GM12878 (cell line): ENCODE measurements at regions not wholly inside any gene's neighbourhood (a gene's known extent, or its start where the extent isn't known, plus 50 kb on each side); places are given as distances from the start of the nearest gene placed in this dataset.
A peak's percentile ranks its signal among the peaks of the same experiment; 100 is the strongest.

Experiments used
- ATAC-seq: fragments of 200-7000 bp; cut with Tn5 transposase; 3 replicates; pipeline ENCODE4 v1.9.1; 2020; ENCODE audit warnings: mild to moderate bottlenecking, moderate library complexity
- BruUV-seq: library from RNA; stranded (reverse); fragments of 400-500 nt; replicated peaks from 2 replicates; lab custom pipeline; 2021; lab: Mats Ljungman, UMichigan
- CTCF ChIA-PET: fragments of 300-600 bp; sonication (Branson Sonifier 250); formaldehyde crosslinking; extraction: SDS; loops from one replicate; lab custom pipeline; 2021; ENCODE audit warnings: inconsistent platforms; lab: Yijun Ruan, JAX
- POLR2A ChIA-PET: fragments of 350-600 bp; formaldehyde crosslinking; extraction: SDS; loops from one replicate; lab custom pipeline; 2021; ENCODE audit warnings: inconsistent platforms; lab: Charles Lee
- RAD21 ChIA-PET: fragments of 300-600 bp; sonication (Branson Sonifier 250); formaldehyde crosslinking; loops from one replicate; lab custom pipeline; 2023; ENCODE audit warnings: antibody characterized with exemption; ENCODE audit not compliant: unreplicated experiment; lab: Charles Lee
- SMC1A ChIA-PET: fragments of 300-600 bp; sonication (Branson Sonifier 250); formaldehyde crosslinking; loops from one replicate; lab custom pipeline; 2023; ENCODE audit not compliant: unreplicated experiment, uncharacterized antibody; lab: Charles Lee
- DNase-seq: peaks from one replicate; pipeline ENCODE4 v3.0.0-alpha.2; 2011; ENCODE audit warnings: low read depth, low spot score
- FAIRE-seq: peaks from 3 replicates; lab custom pipeline; 2011; peaks lifted over from hg19 to GRCh38; lab: Jason Lieb, UNC
- H2AFZ ChIP-seq: 2 replicates; pipeline ENCODE4 v1.6.0; 2011; ENCODE audit warnings: low read depth, low read length, control low read depth; ENCODE audit not compliant: control insufficient read depth
- H3K27ac ChIP-seq: 2 replicates; pipeline ENCODE4 v1.5.1; 2011; ENCODE audit warnings: control low read depth; ENCODE audit not compliant: control insufficient read depth, insufficient read depth
- H3K27me3 ChIP-seq, 2 experiments: replicated peaks in 1 of 2; 2 replicates each; pipeline versions ENCODE4 v1.6.0 to v1.6.1; 2011; ENCODE audit warnings: low read length in 1 of 2; ENCODE audit not compliant: control insufficient read depth in 2 of 2, insufficient read depth in 2 of 2
- H3K36me3 ChIP-seq, 2 experiments: 2 replicates each; pipeline ENCODE4 v1.5.1; 2011; ENCODE audit warnings: low read length in 1 of 2; ENCODE audit not compliant: control insufficient read depth in 2 of 2, insufficient read depth in 2 of 2
- H3K4me1 ChIP-seq: 2 replicates; pipeline ENCODE4 v1.6.1; 2011; ENCODE audit warnings: mild to moderate bottlenecking, low read length, moderate library complexity, mixed read lengths; ENCODE audit not compliant: control insufficient read depth, insufficient read depth
- H3K4me2 ChIP-seq: 2 replicates; pipeline ENCODE4 v1.6.0; 2011; ENCODE audit warnings: control low read depth; ENCODE audit not compliant: control insufficient read depth, insufficient read depth
- H3K4me3 ChIP-seq: fragments of 200-600 bp; sonication (generic); 2 replicates; pipeline ENCODE4 v1.5.1; 2016
- H3K79me2 ChIP-seq: 2 replicates; pipeline ENCODE4 v1.6.0; 2011; ENCODE audit warnings: low read length; ENCODE audit not compliant: control insufficient read depth, insufficient read depth
- H3K9ac ChIP-seq: 2 replicates; pipeline ENCODE4 v1.8.0; 2011; ENCODE audit warnings: low read length, control low read depth, mixed read lengths; ENCODE audit not compliant: control insufficient read depth, insufficient read depth
- H3K9me3 ChIP-seq: replicated peaks from 3 replicates; pipeline ENCODE4 v1.5.1; 2011; ENCODE audit warnings: mild to moderate bottlenecking, low read length; ENCODE audit not compliant: control insufficient read depth, insufficient read depth
- H4K20me1 ChIP-seq: 2 replicates; pipeline ENCODE4 v1.6.0; 2011; ENCODE audit not compliant: control insufficient read depth, insufficient read depth
- EED ChIP-seq: sonication (generic); IDR thresholded peaks from 2 replicates; pipeline ENCODE4 v1.6.1; 2016; ENCODE audit warnings: antibody characterized with exemption, low read depth
- EZH2 ChIP-seq: IDR thresholded peaks from 2 replicates; pipeline ENCODE4 v1.6.1; 2012; ENCODE audit warnings: low read depth, mild to moderate bottlenecking, control low read depth, inconsistent platforms, low read length, borderline replicate concordance; ENCODE audit not compliant: control insufficient read depth
- FOXK2 ChIP-seq: fragments of 450-650 bp; IDR thresholded peaks from 2 replicates; pipeline ENCODE4 v1.6.1; 2017; ENCODE audit warnings: mild to moderate bottlenecking, moderate library complexity
- GABPA ChIP-seq: IDR thresholded peaks from 2 replicates; pipeline ENCODE4 v1.6.1; 2014; ENCODE audit warnings: antibody characterized with exemption, low read depth, mild to moderate bottlenecking, inconsistent platforms
- HCFC1 ChIP-seq: fragments of 150-350 bp; IDR thresholded peaks from 2 replicates; pipeline ENCODE4 v1.6.1; 2014; ENCODE audit warnings: low read length
- NBN ChIP-seq: fragments of 450-650 bp; IDR thresholded peaks from 2 replicates; pipeline ENCODE4 v1.6.1; 2016
- POLR2AphosphoS2 ChIP-seq: IDR thresholded peaks from 2 replicates; pipeline ENCODE4 v1.6.1; 2011; ENCODE audit warnings: low read depth, mild to moderate bottlenecking, low read length, improper control_type of control experiment, moderate library complexity
- RAD51 ChIP-seq: fragments of 450-650 bp; IDR thresholded peaks from 2 replicates; pipeline ENCODE4 v1.6.1; 2016; ENCODE audit warnings: moderate library complexity, mild to moderate bottlenecking, inconsistent platforms
- RBBP5 ChIP-seq: fragments of 200-600 bp; sonication (generic); conservative IDR thresholded peaks from 2 replicates; pipeline ENCODE4 v1.6.1; 2016
- RUNX3 ChIP-seq: IDR thresholded peaks from 2 replicates; pipeline ENCODE4 v1.6.1; 2012; ENCODE audit warnings: low read length, inconsistent platforms
- SPI1 ChIP-seq: IDR thresholded peaks from 2 replicates; pipeline ENCODE4 v1.6.1; 2011; ENCODE audit warnings: low read depth, mild to moderate bottlenecking, low read length, moderate library complexity, borderline replicate concordance; ENCODE audit not compliant: insufficient read depth
- SREBF2 ChIP-seq: IDR thresholded peaks from 2 replicates; pipeline ENCODE4 v1.6.1; 2012; ENCODE audit warnings: mild to moderate bottlenecking, low read length
- STAT1 ChIP-seq: fragments of 450-650 bp; conservative IDR thresholded peaks from 2 replicates; pipeline ENCODE4 v1.6.1; 2014; ENCODE audit warnings: antibody characterized with exemption, mild to moderate bottlenecking
- ZBED1 ChIP-seq: IDR thresholded peaks from 2 replicates; pipeline ENCODE4 v1.6.1; 2016; ENCODE audit warnings: borderline replicate concordance
- ZSCAN29 ChIP-seq: fragments of 450-650 bp; IDR thresholded peaks from 2 replicates; pipeline ENCODE4 v1.6.1; 2017; ENCODE audit warnings: mild to moderate bottlenecking, moderate library complexity
- WGBS: methylation state at CpG from one replicate; pipeline ENCODE4 v1.1.6; 2016; ENCODE audit warnings: low lambda C conversion rate; ENCODE audit not compliant: insufficient replicate concordance, insufficient coverage; ENCODE audit errors: missing lambda C conversion rate; 5-methylcytosine and 5-hydroxymethylcytosine counted together
- in situ Hi-C: fragments of 300-500 bp; cut with MboI; formaldehyde crosslinking; loops from 9 replicates; pipeline ENCODE4 v1.14.3; 2018; ENCODE audit warnings: mixed read lengths
- intact Hi-C: fragments of 100-400 bp; cut with micrococcal nuclease; formaldehyde crosslinking; loops from one replicate; pipeline ENCODE4 v1.14.2; 2022; ENCODE audit not compliant: unreplicated experiment
- TF ChIP-seq, protein P1 (sequence below): fragments of 450-650 bp; IDR thresholded peaks from 2 replicates; pipeline ENCODE4 v1.6.1; 2017; ENCODE audit warnings: mild to moderate bottlenecking, low read depth, inconsistent platforms; ENCODE audit not compliant: poor library complexity, severe bottlenecking

DNA sequence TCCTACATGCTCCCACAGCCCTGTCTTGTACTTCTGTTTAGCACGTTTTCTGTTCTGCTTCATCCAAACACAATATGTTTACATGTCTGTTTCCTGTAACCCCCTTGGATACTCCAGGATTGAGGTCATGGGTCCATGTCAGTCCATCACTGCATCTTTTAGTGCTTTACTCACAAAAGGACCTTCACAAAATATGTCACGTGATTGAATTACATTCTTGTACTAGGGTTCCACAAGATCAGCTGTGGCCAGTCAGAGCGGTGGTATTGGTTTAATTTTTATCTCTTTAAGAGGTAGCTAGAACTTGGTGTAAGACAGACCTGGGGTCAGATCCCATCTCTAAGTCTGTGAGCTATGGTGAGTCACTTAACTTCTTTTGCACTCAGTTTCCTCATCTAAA is 201.2 kb upstream of the FAM78B start:
- no peak overlapping the region for H3K4me2 ChIP-seq
- TF ChIP-seq RUNX3 (no peak), RAD51 (peak; percentile 58; the same call in 1 of the 2 replicates), ZBED1 (no peak), FOXK2 (no peak)
- TF ChIP-seq, all 136 proteins: peak for 1
- no peaks in the 10 kb centered on the region for H3K79me2 ChIP-seq
- no peaks in the 10 kb centered on the region for H3K27me3 ChIP-seq
- no peaks in the 10 kb centered on the region for H3K9me3 ChIP-seq
- no peaks in the 10 kb centered on the region for H3K4me1 ChIP-seq
- H3K4me3 ChIP-seq, result no peak overlapping the region
- DNase-seq (no peak), ATAC-seq (no peak), FAIRE-seq (no peak)
- no peaks in the 10 kb centered on the region for H4K20me1 ChIP-seq
- ChIA-PET POLR2A (no interaction called here), RAD21 (no interaction called here), SMC1A (no interaction called here), CTCF (no interaction called here)
- 2% methylated on average over 3 of the region's 3 CpGs for WGBS
- intact Hi-C loops, result no loop called here
- no peak overlapping the region for H3K9ac ChIP-seq
- H3K27ac ChIP-seq, result no peak overlapping the region
- H3K36me3 ChIP-seq, result no peaks in the 10 kb centered on the region
- no TSS peak for BruUV-seq
- in situ Hi-C loops, result no loop called here
- no peak overlapping the region for H2AFZ ChIP-seq

DNA sequence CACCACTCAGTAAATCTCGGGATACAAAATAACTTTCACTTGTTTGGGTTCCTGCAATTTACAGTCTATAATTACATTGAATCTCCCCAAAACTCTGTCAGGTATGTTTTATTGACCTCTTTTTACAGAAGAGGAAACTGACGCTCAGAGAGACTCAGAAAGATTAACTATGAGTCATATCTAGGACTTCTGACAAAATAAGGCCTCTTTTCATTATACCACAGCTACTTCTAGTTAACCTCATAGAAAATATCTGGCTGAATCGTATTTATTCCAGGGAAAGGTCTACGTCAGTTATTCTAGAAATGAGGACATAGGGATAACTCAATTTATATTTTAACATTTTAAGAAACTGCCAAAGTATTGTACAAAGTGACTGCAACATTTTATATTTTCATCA is 211.1 kb upstream of the FAM78B start:
- ChIA-PET RAD21 (no interaction called here), POLR2A (no interaction called here), SMC1A (no interaction called here), CTCF (no interaction called here)
- Histone ChIP-seq H3K36me3 (no peaks in the 10 kb centered on the region), H3K9me3 (no peaks in the 10 kb centered on the region), H4K20me1 (no peaks in the 10 kb centered on the region), H3K27ac (no peak overlapping the region), H3K79me2 (no peaks in the 10 kb centered on the region), H3K4me3 (no peak overlapping the region), H2AFZ (no peak overlapping the region), H3K4me1 (no peaks in the 10 kb centered on the region), H3K4me2 (no peak overlapping the region), H3K27me3 (no peaks in the 10 kb centered on the region), H3K9ac (no peak overlapping the region)
- intact Hi-C loops, result no loop called here
- no TSS peak for BruUV-seq
- no peak for FAIRE-seq
- DNase-seq, result no peak
- in situ Hi-C loops, result no loop called here
- WGBS, result 0% methylated on average over 4 of the region's 4 CpGs
- no peak for ATAC-seq
- TF ChIP-seq GABPA, result no peak
- no peak for TF ChIP-seq ZSCAN29
- no peak for TF ChIP-seq NBN
- TF ChIP-seq, protein P1, sequence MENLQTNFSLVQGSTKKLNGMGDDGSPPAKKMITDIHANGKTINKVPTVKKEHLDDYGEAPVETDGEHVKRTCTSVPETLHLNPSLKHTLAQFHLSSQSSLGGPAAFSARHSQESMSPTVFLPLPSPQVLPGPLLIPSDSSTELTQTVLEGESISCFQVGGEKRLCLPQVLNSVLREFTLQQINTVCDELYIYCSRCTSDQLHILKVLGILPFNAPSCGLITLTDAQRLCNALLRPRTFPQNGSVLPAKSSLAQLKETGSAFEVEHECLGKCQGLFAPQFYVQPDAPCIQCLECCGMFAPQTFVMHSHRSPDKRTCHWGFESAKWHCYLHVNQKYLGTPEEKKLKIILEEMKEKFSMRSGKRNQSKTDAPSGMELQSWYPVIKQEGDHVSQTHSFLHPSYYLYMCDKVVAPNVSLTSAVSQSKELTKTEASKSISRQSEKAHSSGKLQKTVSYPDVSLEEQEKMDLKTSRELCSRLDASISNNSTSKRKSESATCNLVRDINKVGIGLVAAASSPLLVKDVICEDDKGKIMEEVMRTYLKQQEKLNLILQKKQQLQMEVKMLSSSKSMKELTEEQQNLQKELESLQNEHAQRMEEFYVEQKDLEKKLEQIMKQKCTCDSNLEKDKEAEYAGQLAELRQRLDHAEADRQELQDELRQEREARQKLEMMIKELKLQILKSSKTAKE, result no peak
- no peak for TF ChIP-seq HCFC1
- TF ChIP-seq SREBF2, result no peak
- no peak for TF ChIP-seq RBBP5
- no peak for TF ChIP-seq SPI1
- TF ChIP-seq EZH2, result no peak
- no peak for TF ChIP-seq ZBED1
- TF ChIP-seq POLR2AphosphoS2, result no peak
- no peak for TF ChIP-seq STAT1
- TF ChIP-seq EED, result no peak
